Activated naive CD8-positive, alpha-beta T cell treated with anti-CD3 and anti-CD28 coated beads for 36 hours (primary cell): ENCODE measurements at regions not wholly inside any gene's neighbourhood (a gene's known extent, or its start where the extent isn't known, plus 50 kb on each side); places are given as distances from the start of the nearest gene placed in this dataset.
"Not testable (repeated sequence)": the region's sequence is repeated elsewhere in the genome, so short reads cannot be mapped to it uniquely, and the experiment has no call there.

ENCODE experiments used
- DNase-seq: peaks from one replicate; pipeline ENCODE4 v3.0.0; 2021
- H3K27ac Mint-ChIP-seq: one replicate; pipeline ENCODE4 v1.8.0; 2022; ENCODE audit warnings: mild to moderate bottlenecking, moderate library complexity, mixed read lengths
- H3K27me3 Mint-ChIP-seq: one replicate; pipeline ENCODE4 v1.8.0; 2022; ENCODE audit warnings: mild to moderate bottlenecking, mixed read lengths
- H3K36me3 Mint-ChIP-seq: one replicate; pipeline ENCODE4 v1.8.0; 2021; ENCODE audit warnings: mild to moderate bottlenecking, mixed read lengths
- H3K4me1 Mint-ChIP-seq: one replicate; pipeline ENCODE4 v1.8.0; 2021; ENCODE audit warnings: mixed read lengths
- H3K4me3 Mint-ChIP-seq: one replicate; pipeline ENCODE4 v1.8.0; 2022; ENCODE audit warnings: mild to moderate bottlenecking, moderate library complexity, mixed read lengths
- H3K9me3 Mint-ChIP-seq: one replicate; pipeline ENCODE4 v1.8.0; 2022; ENCODE audit warnings: mixed read lengths

GRCh38 chr2:66273933-66274490 is 160.9 kb upstream of the MEIS1 start:
- Mint-ChIP-seq H3K4me1 (no peaks in the 10 kb centered on the region), H3K27ac (no peak overlapping the region), H3K36me3 (no peaks in the 10 kb centered on the region), H3K27me3 (no peaks in the 10 kb centered on the region), H3K4me3 (no peak overlapping the region), H3K9me3 (peaks cover 3% of the 10 kb centered on the region)
- no peak for DNase-seq

GRCh38 chr2:66272751-66273150 is 162.2 kb upstream of the MEIS1 start:
- Mint-ChIP-seq H3K36me3 (no peaks in the 10 kb centered on the region), H3K9me3 (peaks cover 3% of the 10 kb centered on the region), H3K4me1 (no peaks in the 10 kb centered on the region), H3K4me3 (no peak overlapping the region), H3K27ac (no peak overlapping the region), H3K27me3 (no peaks in the 10 kb centered on the region)
- no peak for DNase-seq

GRCh38 chr2:66271777-66272176 is 163.1 kb upstream of the MEIS1 start:
- peaks cover 3% of the 10 kb centered on the region for H3K9me3 Mint-ChIP-seq
- H3K27me3 Mint-ChIP-seq: no peaks in the 10 kb centered on the region
- no peaks in the 10 kb centered on the region for H3K4me1 Mint-ChIP-seq
- H3K36me3 Mint-ChIP-seq: no peaks in the 10 kb centered on the region
- H3K4me3 Mint-ChIP-seq: no peak overlapping the region
- DNase-seq: no peak
- no peak overlapping the region for H3K27ac Mint-ChIP-seq

GRCh38 chr2:66270247-66270646 is 164.7 kb upstream of the MEIS1 start:
- no peaks in the 10 kb centered on the region for H3K36me3 Mint-ChIP-seq
- no peak for DNase-seq
- no peak overlapping the region for H3K4me3 Mint-ChIP-seq
- H3K27ac Mint-ChIP-seq: no peak overlapping the region
- H3K27me3 Mint-ChIP-seq: no peaks in the 10 kb centered on the region
- no peaks in the 10 kb centered on the region for H3K9me3 Mint-ChIP-seq
- no peaks in the 10 kb centered on the region for H3K4me1 Mint-ChIP-seq

GRCh38 chr2:66269166-66269565 is 165.8 kb upstream of the MEIS1 start:
- Mint-ChIP-seq H3K4me3 (no peak overlapping the region), H3K4me1 (no peaks in the 10 kb centered on the region), H3K27me3 (no peaks in the 10 kb centered on the region), H3K36me3 (no peaks in the 10 kb centered on the region), H3K9me3 (no peaks in the 10 kb centered on the region), H3K27ac (no peak overlapping the region)
- DNase-seq: no peak

GRCh38 chr2:66268756-66269155 is 166.2 kb upstream of the MEIS1 start:
- DNase-seq: no peak
- no peak overlapping the region for H3K4me3 Mint-ChIP-seq
- H3K4me1 Mint-ChIP-seq: no peaks in the 10 kb centered on the region
- no peak overlapping the region for H3K27ac Mint-ChIP-seq
- H3K27me3 Mint-ChIP-seq: no peaks in the 10 kb centered on the region
- no peaks in the 10 kb centered on the region for H3K9me3 Mint-ChIP-seq
- H3K36me3 Mint-ChIP-seq: no peaks in the 10 kb centered on the region

- Mint-ChIP-seq H3K4me1 (no peaks in the 10 kb centered on the region), H3K36me3 (no peaks in the 10 kb centered on the region), H3K27me3 (no peaks in the 10 kb centered on the region), H3K4me3 (no peak overlapping the region), H3K9me3 (no peaks in the 10 kb centered on the region), H3K27ac (no peak overlapping the region)
- DNase-seq: no peak
Measured at GRCh38 chr2:66264354-66264753, 170.6 kb upstream of the MEIS1 start.

GRCh38 chr2:66255867-66256266 is 179.1 kb upstream of the MEIS1 start:
- Mint-ChIP-seq H3K36me3 (no peaks in the 10 kb centered on the region), H3K9me3 (no peaks in the 10 kb centered on the region), H3K4me1 (no peaks in the 10 kb centered on the region), H3K27ac (no peak overlapping the region), H3K4me3 (no peak overlapping the region), H3K27me3 (no peaks in the 10 kb centered on the region)
- DNase-seq: no peak

GRCh38 chr2:66255136-66255535 is 179.8 kb upstream of the MEIS1 start:
- Mint-ChIP-seq H3K4me3 (no peak overlapping the region), H3K36me3 (no peaks in the 10 kb centered on the region)

GRCh38 chr2:66253066-66253465 is 181.9 kb upstream of the MEIS1 start:
- H3K27ac Mint-ChIP-seq: no peak overlapping the region
- DNase-seq: no peak
- H3K4me3 Mint-ChIP-seq: no peak overlapping the region
- no peaks in the 10 kb centered on the region for H3K4me1 Mint-ChIP-seq
- H3K9me3 Mint-ChIP-seq: no peaks in the 10 kb centered on the region
- no peaks in the 10 kb centered on the region for H3K36me3 Mint-ChIP-seq
- peaks cover 4% of the 10 kb centered on the region for H3K27me3 Mint-ChIP-seq

More at GRCh38 chr2:66255136-66255535, 179.8 kb upstream of the MEIS1 start:
- no peak overlapping the region for H3K27ac Mint-ChIP-seq
- no peaks in the 10 kb centered on the region for H3K4me1 Mint-ChIP-seq
- H3K27me3 Mint-ChIP-seq: no peaks in the 10 kb centered on the region
- no peak for DNase-seq
- no peaks in the 10 kb centered on the region for H3K9me3 Mint-ChIP-seq

GRCh38 chr2:66252109-66252508 is 182.8 kb upstream of the MEIS1 start:
- Mint-ChIP-seq H3K27ac (no peak overlapping the region), H3K9me3 (no peaks in the 10 kb centered on the region), H3K27me3 (peaks cover 4% of the 10 kb centered on the region), H3K4me3 (no peak overlapping the region), H3K4me1 (no peaks in the 10 kb centered on the region), H3K36me3 (no peaks in the 10 kb centered on the region)
- no peak for DNase-seq

- Mint-ChIP-seq H3K36me3 (no peaks in the 10 kb centered on the region), H3K27me3 (peaks cover 4% of the 10 kb centered on the region), H3K27ac (no peak overlapping the region), H3K4me1 (no peaks in the 10 kb centered on the region), H3K9me3 (no peaks in the 10 kb centered on the region), H3K4me3 (no peak overlapping the region)
- DNase-seq: no peak
Measured at GRCh38 chr2:66251573-66251972, 183.4 kb upstream of the MEIS1 start.

- H3K9me3 Mint-ChIP-seq, H3K27ac Mint-ChIP-seq: not testable (repeated sequence)
- H3K27me3 Mint-ChIP-seq: peaks cover 10% of the 10 kb centered on the region
Measured at GRCh38 chr2:66249089-66249488, 185.8 kb upstream of the MEIS1 start.

GRCh38 chr2:66243809-66244208 is 191.1 kb upstream of the MEIS1 start:
- H3K27me3 Mint-ChIP-seq, H3K4me1 Mint-ChIP-seq, H3K9me3 Mint-ChIP-seq, H3K27ac Mint-ChIP-seq, H3K36me3 Mint-ChIP-seq, DNase-seq, H3K4me3 Mint-ChIP-seq: not testable (repeated sequence)

More at GRCh38 chr2:66249089-66249488, 185.8 kb upstream of the MEIS1 start:
- not testable (repeated sequence) for H3K4me1 Mint-ChIP-seq, H3K36me3 Mint-ChIP-seq, H3K4me3 Mint-ChIP-seq, DNase-seq

GRCh38 chr2:66242888-66243287 is 192.0 kb upstream of the MEIS1 start:
- DNase-seq, H3K4me1 Mint-ChIP-seq, H3K9me3 Mint-ChIP-seq, H3K36me3 Mint-ChIP-seq, H3K4me3 Mint-ChIP-seq, H3K27me3 Mint-ChIP-seq, H3K27ac Mint-ChIP-seq: not testable (repeated sequence)

- no peak overlapping the region for H3K4me3 Mint-ChIP-seq
- peaks cover 1% of the 10 kb centered on the region for H3K9me3 Mint-ChIP-seq
- DNase-seq: no peak
- no peaks in the 10 kb centered on the region for H3K36me3 Mint-ChIP-seq
- H3K27ac Mint-ChIP-seq: no peak overlapping the region
- H3K27me3 Mint-ChIP-seq: peaks cover 9% of the 10 kb centered on the region
- H3K4me1 Mint-ChIP-seq: no peaks in the 10 kb centered on the region
Measured at GRCh38 chr2:66242099-66242789, 192.7 kb upstream of the MEIS1 start.
